OCI-LY7 (cell line): ENCODE measurements at regions not wholly inside any gene's neighbourhood (a gene's known extent, or its start where the extent isn't known, plus 50 kb on each side); places are given as distances from the start of the nearest gene placed in this dataset.

Source experiments
- BruUV-seq: library from RNA; stranded (reverse); fragments of 400-500 nt; replicated peaks from 2 replicates; lab custom pipeline; 2021; lab: Mats Ljungman, UMichigan
- CTCF ChIA-PET: fragments of 300-600 bp; sonication (Branson Sonifier 250); formaldehyde crosslinking; loops from one replicate; lab custom pipeline; 2022; ENCODE audit warnings: antibody characterized with exemption; ENCODE audit not compliant: unreplicated experiment; lab: Charles Lee
- POLR2A ChIA-PET: fragments of 300-600 bp; sonication (Branson Sonifier 250); formaldehyde crosslinking; loops from one replicate; lab custom pipeline; 2022; ENCODE audit warnings: antibody characterized with exemption; lab: Charles Lee
- DNase-seq: peaks from one replicate; pipeline ENCODE4 v3.0.0-alpha.2; 2015; ENCODE audit warnings: low spot score
- H2AFZ ChIP-seq: fragments of 200-600 bp; sonication (generic), shearing (Covaris generic); 2 replicates; pipeline ENCODE4 v1.6.1; 2014; ENCODE audit warnings: mild to moderate bottlenecking, antibody characterized with exemption, low read length, moderate library complexity
- H3K27ac ChIP-seq: fragments of 200-600 bp; sonication (generic); 2 replicates; pipeline ENCODE4 v1.5.1; 2014; ENCODE audit warnings: mixed run types, low read depth, mild to moderate bottlenecking, moderate library complexity, low read length, inconsistent platforms; ENCODE audit not compliant: poor library complexity, severe bottlenecking
- H3K36me3 ChIP-seq: fragments of 200-600 bp; sonication (generic); 2 replicates; pipeline ENCODE4 v1.6.1; 2014; ENCODE audit warnings: mild to moderate bottlenecking, antibody characterized with exemption, low read length, moderate library complexity, mixed read lengths; ENCODE audit not compliant: insufficient read depth
- H3K4me1 ChIP-seq: fragments of 200-600 bp; sonication (generic); 2 replicates; pipeline ENCODE4 v1.5.1; 2014; ENCODE audit warnings: mild to moderate bottlenecking, low read length; ENCODE audit not compliant: insufficient read depth, poor library complexity, severe bottlenecking
- H3K4me2 ChIP-seq: fragments of 200-600 bp; sonication (generic); 2 replicates; pipeline ENCODE4 v1.6.1; 2014; ENCODE audit warnings: mild to moderate bottlenecking, low read length
- H3K4me3 ChIP-seq: fragments of 200-600 bp; sonication (generic); 2 replicates; pipeline ENCODE4 v1.5.1; 2014; ENCODE audit warnings: mild to moderate bottlenecking, low read depth, low read length; ENCODE audit not compliant: poor library complexity, severe bottlenecking
- H3K79me2 ChIP-seq: fragments of 200-600 bp; sonication (generic); 2 replicates; pipeline ENCODE4 v1.6.1; 2016; ENCODE audit warnings: low read depth, mild to moderate bottlenecking, low read length, moderate library complexity, mixed read lengths; ENCODE audit not compliant: insufficient read depth
- H3K9me2 ChIP-seq: fragments of 200-600 bp; sonication (generic); 2 replicates; pipeline ENCODE4 v1.6.1; 2016; ENCODE audit warnings: mild to moderate bottlenecking, low read length, mixed read lengths; ENCODE audit not compliant: insufficient read depth
- H3K9me3 ChIP-seq: fragments of 200-600 bp; sonication (generic); 2 replicates; pipeline ENCODE4 v1.6.1; 2014; ENCODE audit warnings: mild to moderate bottlenecking, mixed run types, low read length, mixed read lengths
- H4K20me1 ChIP-seq: fragments of 200-600 bp; sonication (generic); 2 replicates; pipeline ENCODE4 v1.6.1; 2014; ENCODE audit warnings: mild to moderate bottlenecking, antibody characterized with exemption, low read length, moderate library complexity, mixed read lengths; ENCODE audit not compliant: insufficient read depth
- CTCF ChIP-seq: fragments of 200-600 bp; sonication (generic); conservative IDR thresholded peaks from 2 replicates; pipeline ENCODE4 v1.5.1; 2014; ENCODE audit warnings: mild to moderate bottlenecking, antibody characterized with exemption, low read length, moderate library complexity, mixed read lengths
- EZH2phosphoT487 ChIP-seq: fragments of 200-600 bp; sonication (generic); IDR thresholded peaks from 2 replicates; pipeline ENCODE4 v1.6.1; 2018; ENCODE audit warnings: low read depth, borderline replicate concordance, mild to moderate bottlenecking, mixed run types, antibody characterized with exemption, low read length, moderate library complexity, mixed read lengths
- intact Hi-C: fragments of 100-400 bp; cut with micrococcal nuclease; formaldehyde crosslinking; loops from one replicate; pipeline ENCODE4 v1.10.0; 2022; ENCODE audit not compliant: unreplicated experiment

- intact Hi-C loops, result no loop called here
- H3K9me3 ChIP-seq, result no peaks in the 10 kb centered on the region
- H4K20me1 ChIP-seq, result no peaks in the 10 kb centered on the region
- no peaks in the 10 kb centered on the region for H3K4me1 ChIP-seq
- no peak overlapping the region for H2AFZ ChIP-seq
- H3K79me2 ChIP-seq, result no peaks in the 10 kb centered on the region
- H3K9me2 ChIP-seq, result no peaks in the 10 kb centered on the region
- no peak overlapping the region for H3K4me3 ChIP-seq
- CTCF ChIA-PET, result no interaction called here
- no peak overlapping the region for H3K4me2 ChIP-seq
- no TSS peak for BruUV-seq
- POLR2A ChIA-PET, result interaction anchor here (0.7 to 0.9 kb wide), 2 partner anchors 8 to 59 kb away, joined by 3 to 7 read pairs; no protein-coding TSS in a partner anchor
- no peak overlapping the region for H3K27ac ChIP-seq
- H3K36me3 ChIP-seq, result no peaks in the 10 kb centered on the region
- TF ChIP-seq CTCF (no peak), EZH2phosphoT487 (no peak)
- DNase-seq, result no peak
Observed at GRCh38 chr4:112910109-112910736, 139.2 kb upstream of the ANK2 start.

GRCh38 chr4:112916868-112917267 is 132.6 kb upstream of the ANK2 start:
- Histone ChIP-seq H3K9me3 (no peaks in the 10 kb centered on the region), H3K27ac (no peak overlapping the region), H3K4me1 (no peaks in the 10 kb centered on the region), H2AFZ (no peak overlapping the region), H3K9me2 (no peaks in the 10 kb centered on the region), H3K79me2 (no peaks in the 10 kb centered on the region), H4K20me1 (no peaks in the 10 kb centered on the region), H3K36me3 (no peaks in the 10 kb centered on the region), H3K4me2 (no peak overlapping the region), H3K4me3 (no peak overlapping the region)
- DNase-seq, result no peak
- TF ChIP-seq EZH2phosphoT487 (no peak), CTCF (no peak)
- ChIA-PET POLR2A (no interaction called here), CTCF (no interaction called here)
- BruUV-seq, result no TSS peak
- intact Hi-C loops, result no loop called here

- intact Hi-C loops, result no loop called here
- H4K20me1 ChIP-seq, result no peaks in the 10 kb centered on the region
- no peaks in the 10 kb centered on the region for H3K79me2 ChIP-seq
- BruUV-seq, result no TSS peak
- no peaks in the 10 kb centered on the region for H3K9me3 ChIP-seq
- ChIA-PET CTCF (no interaction called here), POLR2A (interaction anchor here (0.6 to 1.3 kb wide), 3 partner anchors 19 to 1479 kb away, joined by 3 to 4 read pairs (median 3); no protein-coding TSS in a partner anchor)
- no peak overlapping the region for H3K27ac ChIP-seq
- no peaks in the 10 kb centered on the region for H3K36me3 ChIP-seq
- H3K4me2 ChIP-seq, result no peak overlapping the region
- TF ChIP-seq EZH2phosphoT487 (no peak), CTCF (no peak)
- H3K4me1 ChIP-seq, result no peaks in the 10 kb centered on the region
- H2AFZ ChIP-seq, result no peak overlapping the region
- H3K4me3 ChIP-seq, result no peak overlapping the region
- no peak for DNase-seq
- no peaks in the 10 kb centered on the region for H3K9me2 ChIP-seq
Observed at GRCh38 chr4:112923516-112923915, 125.9 kb upstream of the ANK2 start.
